Fibroblast of mammary gland (primary cell): ENCODE measurements at regions not wholly inside any gene's neighbourhood (a gene's known extent, or its start where the extent isn't known, plus 50 kb on each side); places are given as distances from the start of the nearest gene placed in this dataset.

ENCODE experiments used
- DNase-seq: peaks from one replicate; pipeline ENCODE4 v3.0.0-alpha.2; 2010; ENCODE audit warnings: low read depth
- H3K4me3 ChIP-seq: 2 replicates; pipeline ENCODE4 v1.5.1; 2011; ENCODE audit warnings: low read depth, mild to moderate bottlenecking, low read length, moderate library complexity; ENCODE audit not compliant: control insufficient read depth
- TF ChIP-seq, protein P1 (sequence below): conservative IDR thresholded peaks from 2 replicates; pipeline ENCODE4 v1.5.1; 2011; ENCODE audit warnings: low read depth, low read length, inconsistent platforms; ENCODE audit not compliant: control insufficient read depth, insufficient read depth

DNA sequence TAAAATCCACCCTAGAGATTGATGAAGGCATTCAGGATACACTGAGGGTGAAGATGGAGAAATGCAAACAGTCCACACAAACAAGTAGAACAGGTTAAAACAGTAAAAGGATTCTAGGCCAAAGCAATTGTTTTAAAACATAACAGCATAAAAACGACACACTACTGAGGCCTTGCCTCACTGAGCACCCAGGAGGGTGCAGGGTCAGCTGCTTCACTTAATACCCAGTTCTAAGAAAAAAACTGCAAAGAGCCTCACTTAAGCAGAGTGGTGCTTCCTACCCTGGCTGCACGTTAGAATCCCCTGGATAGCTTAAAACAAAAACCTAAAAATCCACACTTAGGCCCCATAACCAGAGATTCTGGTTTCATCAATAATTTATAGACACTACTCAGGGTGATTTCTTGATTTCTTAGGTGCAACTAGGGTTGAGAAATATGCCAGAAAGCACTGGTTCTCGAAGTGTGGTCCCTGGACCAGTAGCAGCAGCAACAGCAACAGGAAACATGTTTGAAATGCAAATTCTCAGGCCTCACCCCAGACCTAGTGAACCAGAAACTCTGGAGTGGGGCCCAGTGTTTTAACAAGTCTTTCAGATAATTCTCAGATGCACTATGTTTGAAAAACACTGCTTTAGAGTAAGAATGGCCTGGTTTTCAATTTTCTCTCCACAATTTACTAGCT lies 279.1 kb downstream of the ZEB2 start:
- TF ChIP-seq, protein P1, sequence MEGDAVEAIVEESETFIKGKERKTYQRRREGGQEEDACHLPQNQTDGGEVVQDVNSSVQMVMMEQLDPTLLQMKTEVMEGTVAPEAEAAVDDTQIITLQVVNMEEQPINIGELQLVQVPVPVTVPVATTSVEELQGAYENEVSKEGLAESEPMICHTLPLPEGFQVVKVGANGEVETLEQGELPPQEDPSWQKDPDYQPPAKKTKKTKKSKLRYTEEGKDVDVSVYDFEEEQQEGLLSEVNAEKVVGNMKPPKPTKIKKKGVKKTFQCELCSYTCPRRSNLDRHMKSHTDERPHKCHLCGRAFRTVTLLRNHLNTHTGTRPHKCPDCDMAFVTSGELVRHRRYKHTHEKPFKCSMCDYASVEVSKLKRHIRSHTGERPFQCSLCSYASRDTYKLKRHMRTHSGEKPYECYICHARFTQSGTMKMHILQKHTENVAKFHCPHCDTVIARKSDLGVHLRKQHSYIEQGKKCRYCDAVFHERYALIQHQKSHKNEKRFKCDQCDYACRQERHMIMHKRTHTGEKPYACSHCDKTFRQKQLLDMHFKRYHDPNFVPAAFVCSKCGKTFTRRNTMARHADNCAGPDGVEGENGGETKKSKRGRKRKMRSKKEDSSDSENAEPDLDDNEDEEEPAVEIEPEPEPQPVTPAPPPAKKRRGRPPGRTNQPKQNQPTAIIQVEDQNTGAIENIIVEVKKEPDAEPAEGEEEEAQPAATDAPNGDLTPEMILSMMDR, result no peak
- H3K4me3 ChIP-seq, result no peak overlapping the region
- DNase-seq, result no peak

- TF ChIP-seq, protein P1, result no peak
- no peak for DNase-seq
- no peak overlapping the region for H3K4me3 ChIP-seq
Measured at GRCh38 chr2:144239726-144240125, 280.2 kb downstream of the ZEB2 start.

DNA sequence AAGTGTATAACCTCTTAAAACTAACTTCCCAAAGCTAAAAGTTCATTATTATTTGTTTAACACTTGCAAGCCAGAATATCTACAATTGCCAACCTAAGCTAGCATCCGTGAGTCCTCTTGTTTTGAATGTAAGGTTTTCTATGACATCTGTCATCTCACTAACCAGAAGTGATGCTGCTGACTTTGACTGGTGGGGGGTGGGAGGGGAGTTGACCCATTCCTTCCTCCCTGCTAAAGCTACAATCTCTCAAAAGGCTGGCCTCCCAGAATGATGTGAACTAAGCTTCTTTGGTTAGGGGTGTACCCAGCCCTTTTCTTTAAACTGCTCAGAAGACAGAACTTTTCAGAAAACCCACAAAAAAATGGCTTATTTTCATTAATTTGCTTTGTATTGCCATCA lies 280.6 kb downstream of the ZEB2 start:
- no peak overlapping the region for H3K4me3 ChIP-seq
- TF ChIP-seq, protein P1, result no peak
- no peak for DNase-seq

DNA sequence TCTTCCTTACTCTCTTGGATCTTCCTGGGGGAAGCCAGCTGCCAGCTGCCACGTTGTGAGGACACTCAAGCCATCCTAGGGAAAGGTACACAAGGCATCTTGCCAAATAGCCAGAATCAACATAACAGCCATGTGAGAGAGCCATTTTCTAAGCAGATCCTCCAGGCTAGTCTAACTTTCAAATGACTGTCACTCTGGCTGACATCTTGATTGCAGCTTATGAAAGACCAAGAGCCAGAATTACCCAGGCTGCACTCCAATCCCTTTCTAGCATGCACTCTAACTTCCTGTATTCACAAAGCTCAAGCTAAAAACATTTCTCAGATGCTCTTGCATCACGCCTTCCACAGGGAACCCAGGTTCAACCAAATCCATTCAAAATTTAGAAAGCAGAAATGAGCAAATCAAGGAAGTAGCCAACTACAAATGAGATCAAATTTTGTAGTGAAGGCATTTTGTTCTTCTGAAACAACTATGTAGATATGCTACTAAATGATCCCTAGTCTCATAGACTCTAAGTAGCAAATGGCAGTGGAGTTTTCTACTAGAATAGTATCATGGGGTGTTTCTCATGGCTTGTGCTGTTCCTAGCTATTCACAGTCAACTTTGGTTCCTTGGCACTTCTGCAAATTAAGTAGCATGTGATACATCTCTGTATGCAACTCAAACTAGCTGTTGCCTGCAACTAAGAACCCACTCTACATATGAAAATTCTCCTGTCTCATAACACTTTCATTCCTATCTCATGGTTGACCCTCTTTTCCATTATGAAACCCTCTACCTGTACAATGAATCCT lies 281.9 kb downstream of the ZEB2 start:
- TF ChIP-seq, protein P1, result no peak
- DNase-seq, result no peak

GRCh38 chr2:144237108-144237507 lies 282.8 kb downstream of the ZEB2 start:
- TF ChIP-seq, protein P1, result no peak
- no peak overlapping the region for H3K4me3 ChIP-seq
- no peak for DNase-seq

More for the DNA sequence above, 281.9 kb downstream of the ZEB2 start:
- H3K4me3 ChIP-seq, result no peak overlapping the region

DNA sequence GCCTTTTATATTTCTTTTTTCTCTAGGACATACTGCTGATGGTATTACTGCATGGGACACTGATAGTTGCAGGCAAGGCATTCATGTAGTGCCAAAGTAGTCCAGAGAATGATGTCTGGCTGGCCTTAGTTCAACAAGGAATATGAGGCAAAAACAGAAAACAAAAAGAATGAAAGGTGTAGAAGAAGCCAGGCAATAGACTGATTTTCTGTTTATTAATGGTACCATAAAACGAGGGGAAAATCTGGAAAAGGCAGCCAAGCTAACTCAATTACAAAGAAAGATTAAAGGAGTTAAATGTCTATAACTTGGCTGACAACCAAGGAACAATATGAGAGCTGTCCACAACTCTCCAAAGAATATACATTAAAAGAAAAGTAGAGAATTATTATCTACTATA lies 284.9 kb downstream of the ZEB2 start:
- no peak overlapping the region for H3K4me3 ChIP-seq
- TF ChIP-seq, protein P1, result no peak
- DNase-seq, result no peak

DNA sequence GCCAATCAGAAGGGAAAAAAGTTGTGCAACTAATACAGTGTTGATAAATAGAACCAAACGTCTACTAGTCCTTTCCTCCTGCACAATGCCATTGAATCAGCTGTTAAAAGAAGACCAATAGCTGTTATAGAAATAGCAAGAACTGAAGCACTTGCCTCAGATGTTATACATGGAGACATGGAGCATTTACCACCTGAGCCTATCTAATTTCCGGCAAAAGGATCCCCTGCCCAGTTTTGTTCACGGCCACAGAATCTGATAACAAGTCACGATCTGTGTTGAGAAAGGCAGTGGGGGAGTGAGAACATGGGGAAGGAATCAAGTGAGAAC lies 285.4 kb downstream of the ZEB2 start:
- TF ChIP-seq, protein P1, result no peak
- DNase-seq, result no peak
- no peak overlapping the region for H3K4me3 ChIP-seq
